HG02840 (cell line): ENCODE measurements at regions not wholly inside any gene's neighbourhood (a gene's known extent, or its start where the extent isn't known, plus 50 kb on each side); places are given as distances from the start of the nearest gene placed in this dataset.
"Not testable (repeated sequence)": the region's sequence is repeated elsewhere in the genome, so short reads cannot be mapped to it uniquely, and the experiment has no call there.

Source experiments
- ATAC-seq: cut with Tn5 transposase; IDR thresholded peaks from one replicate; pipeline ENCODE4 v1.9.1; 2021; ENCODE audit warnings: mild to moderate bottlenecking, moderate library complexity, moderate number of reproducible peaks; ENCODE audit not compliant: unreplicated experiment, low FRiP score

GRCh38 chr1:72986591-72987290 lies 704.4 kb upstream of the NEGR1 start:
- ATAC-seq: no peak

DNA sequence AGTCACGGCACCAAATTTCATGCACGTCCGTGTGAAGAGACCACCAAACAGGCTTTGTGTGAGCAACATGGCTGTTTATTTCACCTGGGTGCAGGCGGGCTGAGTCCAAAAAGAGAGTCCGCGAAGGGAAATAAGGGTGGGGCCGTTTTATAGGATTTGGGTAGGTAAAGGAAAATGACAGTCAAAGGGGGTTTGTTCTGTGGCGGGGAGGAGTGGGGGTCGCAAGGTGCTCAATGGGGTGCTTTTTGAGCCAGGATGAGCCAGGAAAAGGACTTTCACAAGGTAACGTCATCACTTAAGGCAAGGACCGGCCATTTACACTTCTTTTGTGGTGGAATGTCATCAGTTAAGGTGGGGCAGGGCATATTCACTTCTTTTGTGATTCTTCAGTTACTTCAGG lies 702.7 kb upstream of the NEGR1 start:
- ATAC-seq: not testable (repeated sequence)

- not testable (repeated sequence) for ATAC-seq
Measured at GRCh38 chr1:72983011-72983410, 700.7 kb upstream of the NEGR1 start.

DNA sequence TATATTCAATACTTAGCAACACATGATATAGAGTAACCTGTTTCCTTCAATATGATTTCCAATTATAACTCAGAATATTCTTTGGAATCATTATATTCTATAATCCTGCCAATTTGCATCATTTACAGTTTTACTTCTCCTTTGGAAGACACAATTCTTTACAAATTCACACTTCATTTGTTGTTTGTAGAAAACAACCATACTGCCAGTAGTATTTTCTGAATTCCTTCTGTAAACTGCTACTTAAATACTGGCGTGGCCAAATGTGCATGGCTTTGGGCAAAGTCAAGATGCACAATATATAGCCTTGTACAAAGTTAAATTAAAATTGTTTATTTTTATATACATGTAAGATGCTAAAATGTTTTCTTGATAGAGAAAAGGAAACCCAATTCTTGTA lies 687.1 kb upstream of the NEGR1 start:
- ATAC-seq: no peak

GRCh38 chr1:72954943-72955342 lies 672.6 kb upstream of the NEGR1 start:
- ATAC-seq: no peak

DNA sequence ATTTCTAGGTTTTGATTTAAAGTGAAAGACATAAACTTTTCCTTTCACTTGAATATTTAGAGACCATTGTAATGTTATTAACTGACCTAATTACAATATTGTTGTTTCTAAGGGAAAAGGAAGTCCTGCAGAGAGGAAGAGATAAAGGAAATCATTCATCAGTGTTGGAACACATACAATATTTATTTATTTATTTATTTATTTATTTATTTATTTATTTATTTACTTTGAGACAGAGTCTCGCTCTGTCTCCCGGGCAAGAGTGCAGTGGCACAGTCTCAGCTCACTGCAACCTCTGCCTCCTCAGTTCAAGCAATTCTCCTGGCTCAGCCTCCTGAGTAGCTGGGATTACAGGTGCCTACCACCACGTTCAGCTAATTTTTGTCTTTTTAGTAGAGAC lies 668.6 kb upstream of the NEGR1 start:
- ATAC-seq: not testable (repeated sequence)

- ATAC-seq: no peak
Measured at GRCh38 chr1:72946903-72947499, 664.7 kb upstream of the NEGR1 start.

DNA sequence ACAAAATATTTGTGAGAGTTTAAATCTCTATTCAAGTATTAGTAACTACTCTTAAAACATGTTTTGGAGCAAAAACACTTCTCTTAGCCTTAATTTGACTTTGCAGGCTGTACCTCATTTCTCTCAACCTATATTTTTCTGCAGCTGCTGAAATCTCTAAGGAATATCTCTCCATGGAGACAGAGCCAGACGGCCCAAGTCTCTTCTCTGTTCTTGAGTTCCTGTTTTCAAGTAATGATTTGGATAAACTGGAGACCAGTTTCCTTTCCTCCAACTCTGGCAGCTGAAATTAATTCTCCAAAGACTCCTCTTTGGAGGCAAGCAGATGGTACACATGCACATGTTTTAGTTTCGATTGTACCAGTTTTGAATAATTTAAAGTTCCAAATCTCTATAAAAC lies 659.7 kb upstream of the NEGR1 start:
- no peak for ATAC-seq

- ATAC-seq: no peak
Measured at GRCh38 chr1:72938408-72938807, 656.1 kb upstream of the NEGR1 start.

DNA sequence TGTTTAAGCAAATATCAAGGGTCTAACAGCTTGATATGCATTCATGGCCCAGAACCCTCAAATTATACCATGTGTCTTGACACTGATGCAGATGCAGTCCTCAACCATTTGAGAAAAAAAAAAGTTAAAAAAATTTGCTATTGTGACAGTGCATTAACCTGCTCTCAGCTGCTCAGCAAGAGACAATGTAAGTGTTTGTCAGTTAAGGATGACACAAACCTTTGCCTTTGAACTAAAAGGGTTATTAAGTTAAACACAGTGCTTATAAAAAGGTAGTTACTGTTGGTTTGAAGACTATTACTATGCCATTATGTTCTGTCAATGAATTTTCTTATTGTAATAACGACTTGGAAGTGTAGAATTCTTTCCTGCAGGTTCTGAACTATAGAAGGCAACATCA lies 655.6 kb upstream of the NEGR1 start:
- no peak for ATAC-seq

- no peak for ATAC-seq
Measured at GRCh38 chr1:72936942-72937341, 654.6 kb upstream of the NEGR1 start.

DNA sequence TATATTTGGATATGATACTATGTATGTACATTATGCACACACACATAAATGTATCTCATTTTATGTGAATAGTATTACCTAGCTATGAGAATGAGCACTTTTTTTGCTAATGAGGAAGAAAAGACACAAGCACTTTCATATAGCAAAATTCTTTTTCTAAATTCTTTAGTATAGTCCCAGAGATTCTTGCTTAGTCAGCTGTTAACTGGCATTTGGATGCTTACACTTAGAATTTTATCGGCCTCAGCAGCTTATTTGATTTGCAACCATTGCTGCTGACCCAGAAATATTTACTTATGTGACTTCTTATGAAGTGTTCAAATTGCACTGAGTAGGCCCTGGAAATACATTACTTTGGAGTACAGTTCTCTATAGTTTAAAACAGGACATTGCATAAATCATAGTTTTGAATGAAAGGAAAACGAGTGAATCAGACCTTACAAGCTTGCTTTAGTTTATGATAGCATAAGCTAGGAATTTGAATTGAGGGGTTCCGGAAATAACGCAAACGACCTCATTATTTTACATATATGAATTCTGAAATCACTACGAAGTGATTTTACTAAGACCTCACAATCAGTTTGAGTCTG lies 653.9 kb upstream of the NEGR1 start:
- no peak for ATAC-seq

- ATAC-seq: no peak
Measured at GRCh38 chr1:72932025-72932424, 649.7 kb upstream of the NEGR1 start.

- ATAC-seq: no peak
Measured at GRCh38 chr1:72930528-72930927, 648.2 kb upstream of the NEGR1 start.

- ATAC-seq: no peak
Measured at GRCh38 chr1:72918940-72919339, 636.6 kb upstream of the NEGR1 start.

- ATAC-seq: no peak
Measured at GRCh38 chr1:72917920-72918319, 635.6 kb upstream of the NEGR1 start.

- ATAC-seq: no peak
Measured at GRCh38 chr1:72915581-72915980, 633.2 kb upstream of the NEGR1 start.

GRCh38 chr1:72911656-72912055 lies 629.3 kb upstream of the NEGR1 start:
- ATAC-seq: no peak

- ATAC-seq: no peak
Measured at GRCh38 chr1:72896256-72896655, 613.9 kb upstream of the NEGR1 start.

DNA sequence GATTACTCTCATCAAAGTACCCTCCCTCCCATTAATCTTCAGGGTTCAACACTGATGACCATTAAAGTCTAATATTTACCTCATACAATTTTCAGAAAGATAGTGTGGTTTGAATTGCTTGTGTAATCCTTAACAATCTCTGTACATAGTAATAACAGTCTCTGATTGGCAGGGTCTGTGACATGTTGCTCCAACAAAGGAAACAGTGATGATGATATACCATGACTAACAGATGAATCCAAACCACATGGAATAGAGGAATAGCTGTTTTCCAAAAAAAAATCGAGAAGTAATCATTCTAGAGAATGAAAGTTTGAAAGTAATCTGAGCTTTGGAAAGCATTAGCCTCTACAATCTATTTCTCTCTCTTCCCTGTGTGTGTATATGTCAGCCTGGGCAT lies 610.1 kb upstream of the NEGR1 start:
- no peak for ATAC-seq

DNA sequence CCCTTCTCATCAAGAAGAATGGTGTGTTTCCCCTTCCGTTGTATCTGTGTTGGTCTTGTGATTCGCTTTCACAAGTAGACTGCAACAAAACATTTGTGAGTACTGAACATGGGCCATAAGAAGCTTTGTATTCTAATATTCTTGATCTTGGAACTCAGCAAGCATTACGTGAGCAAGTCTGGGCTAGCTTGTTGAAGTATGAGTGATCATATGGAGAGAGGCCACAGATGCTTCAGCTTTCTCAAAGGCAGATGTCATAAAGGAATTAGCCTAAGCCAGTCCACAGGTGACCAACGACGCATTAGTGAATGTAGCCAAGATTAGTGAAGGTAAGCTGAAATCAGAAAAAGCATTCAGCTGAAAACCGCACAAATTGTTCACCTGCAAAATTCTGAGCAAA lies 609.6 kb upstream of the NEGR1 start:
- ATAC-seq: no peak

- no peak for ATAC-seq
Measured at GRCh38 chr1:72885841-72886240, 603.5 kb upstream of the NEGR1 start.
